ENCODE measurements at regions not wholly inside any gene's neighbourhood (a gene's known extent, or its start where the extent isn't known, plus 50 kb on each side); places are given as distances from the start of the nearest gene placed in this dataset.

- Histone ChIP-seq H3K36me3 (ENCODE audit: insufficient read depth, low read depth, low read length) (no peaks in the 10 kb centered on the region), H3K4me1 (ENCODE audit: insufficient read depth, low read length) (no peaks in the 10 kb centered on the region), H3K27me3 (ENCODE audit: insufficient read depth, low read length) (no peaks in the 10 kb centered on the region), H3K9me3 (ENCODE audit: insufficient read depth, low read depth, low read length) (peaks cover 9% of the 10 kb centered on the region; the same call in 1 of the 2 replicates), H3K9ac (ENCODE audit: low read depth, low read length) (no peak overlapping the region), H3K27ac (ENCODE audit: low read length) (no peak overlapping the region), H3K4me3 (ENCODE audit: low read length) (no peak overlapping the region)
Observed at GRCh38 chr4:169807934-169808509, 50.3 kb upstream of the HPF1 start.

All from iPS-20b (cell line).